ENCODE measurements at regions not wholly inside any gene's neighbourhood (a gene's known extent, or its start where the extent isn't known, plus 50 kb on each side); places are given as distances from the start of the nearest gene placed in this dataset.

- no peak for TF ChIP-seq POLR2A (IDR thresholded peaks at IDR 0.05)
- TF ChIP-seq, protein P1, sequence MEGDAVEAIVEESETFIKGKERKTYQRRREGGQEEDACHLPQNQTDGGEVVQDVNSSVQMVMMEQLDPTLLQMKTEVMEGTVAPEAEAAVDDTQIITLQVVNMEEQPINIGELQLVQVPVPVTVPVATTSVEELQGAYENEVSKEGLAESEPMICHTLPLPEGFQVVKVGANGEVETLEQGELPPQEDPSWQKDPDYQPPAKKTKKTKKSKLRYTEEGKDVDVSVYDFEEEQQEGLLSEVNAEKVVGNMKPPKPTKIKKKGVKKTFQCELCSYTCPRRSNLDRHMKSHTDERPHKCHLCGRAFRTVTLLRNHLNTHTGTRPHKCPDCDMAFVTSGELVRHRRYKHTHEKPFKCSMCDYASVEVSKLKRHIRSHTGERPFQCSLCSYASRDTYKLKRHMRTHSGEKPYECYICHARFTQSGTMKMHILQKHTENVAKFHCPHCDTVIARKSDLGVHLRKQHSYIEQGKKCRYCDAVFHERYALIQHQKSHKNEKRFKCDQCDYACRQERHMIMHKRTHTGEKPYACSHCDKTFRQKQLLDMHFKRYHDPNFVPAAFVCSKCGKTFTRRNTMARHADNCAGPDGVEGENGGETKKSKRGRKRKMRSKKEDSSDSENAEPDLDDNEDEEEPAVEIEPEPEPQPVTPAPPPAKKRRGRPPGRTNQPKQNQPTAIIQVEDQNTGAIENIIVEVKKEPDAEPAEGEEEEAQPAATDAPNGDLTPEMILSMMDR (IDR thresholded peaks at IDR 0.05): no peak
Measured at GRCh38 chr10:83995738-83996331, 143.5 kb upstream of the GHITM start.

Data from thyroid gland (tissue), 4 donors.